ENCODE measurements at regions not wholly inside any gene's neighbourhood (a gene's known extent, or its start where the extent isn't known, plus 50 kb on each side); places are given as distances from the start of the nearest gene placed in this dataset.

DNA sequence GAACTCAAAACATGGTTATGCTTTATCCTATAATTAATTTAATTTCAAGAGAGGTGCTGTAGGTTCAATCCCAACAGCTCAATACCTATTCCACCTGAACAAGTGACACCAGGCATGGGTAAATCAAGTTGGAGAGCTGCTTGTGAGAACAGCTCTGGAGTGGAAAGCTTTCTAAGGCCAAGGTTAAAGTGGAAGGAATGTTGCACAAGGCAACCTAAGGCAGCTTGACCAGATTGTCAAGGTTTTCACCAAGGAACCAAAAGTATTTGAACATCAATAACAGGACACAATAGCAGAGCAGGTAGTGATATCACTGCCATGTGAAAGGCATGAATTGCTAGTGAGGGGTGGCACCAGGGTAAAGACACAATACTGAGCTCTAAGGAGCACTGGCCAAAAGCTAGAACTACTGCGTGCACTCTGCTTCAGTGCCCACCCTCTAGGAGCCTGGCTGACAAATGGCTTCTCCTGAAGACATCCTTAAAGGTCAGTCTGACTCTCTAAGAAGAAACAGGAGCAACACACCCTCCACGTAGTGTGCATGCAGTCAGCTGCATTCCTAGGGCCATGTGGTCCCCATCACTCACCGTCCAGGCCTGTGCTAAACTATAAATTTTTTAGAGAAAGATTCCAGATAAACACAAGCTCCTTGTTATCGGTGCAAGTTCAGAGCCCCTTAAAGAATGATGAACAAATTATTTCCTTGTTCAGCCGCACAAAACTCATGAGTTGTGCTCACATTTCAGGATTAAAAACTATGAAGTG is 677.7 kb upstream of the KLF4 start:
- WGBS, result 73% methylated on average over 5 of the region's 5 CpGs
- peaks cover 0 to 6% (median 0%) of the 10 kb centered on the region in 4 donors for H3K4me1 ChIP-seq
- no peak overlapping the region for H3K4me3 ChIP-seq
- H3K27me3 ChIP-seq, result no peaks in the 10 kb centered on the region
- no peaks in the 10 kb centered on the region for H3K36me3 ChIP-seq
- intact Hi-C loops (cut with DNase I), result no loop called here
- TF ChIP-seq EP300 (IDR thresholded peaks at IDR 0.05), result no peak
- no peak for TF ChIP-seq POLR2A (IDR thresholded peaks at IDR 0.05; ENCODE audit: low read depth)
- TF ChIP-seq, protein P1, sequence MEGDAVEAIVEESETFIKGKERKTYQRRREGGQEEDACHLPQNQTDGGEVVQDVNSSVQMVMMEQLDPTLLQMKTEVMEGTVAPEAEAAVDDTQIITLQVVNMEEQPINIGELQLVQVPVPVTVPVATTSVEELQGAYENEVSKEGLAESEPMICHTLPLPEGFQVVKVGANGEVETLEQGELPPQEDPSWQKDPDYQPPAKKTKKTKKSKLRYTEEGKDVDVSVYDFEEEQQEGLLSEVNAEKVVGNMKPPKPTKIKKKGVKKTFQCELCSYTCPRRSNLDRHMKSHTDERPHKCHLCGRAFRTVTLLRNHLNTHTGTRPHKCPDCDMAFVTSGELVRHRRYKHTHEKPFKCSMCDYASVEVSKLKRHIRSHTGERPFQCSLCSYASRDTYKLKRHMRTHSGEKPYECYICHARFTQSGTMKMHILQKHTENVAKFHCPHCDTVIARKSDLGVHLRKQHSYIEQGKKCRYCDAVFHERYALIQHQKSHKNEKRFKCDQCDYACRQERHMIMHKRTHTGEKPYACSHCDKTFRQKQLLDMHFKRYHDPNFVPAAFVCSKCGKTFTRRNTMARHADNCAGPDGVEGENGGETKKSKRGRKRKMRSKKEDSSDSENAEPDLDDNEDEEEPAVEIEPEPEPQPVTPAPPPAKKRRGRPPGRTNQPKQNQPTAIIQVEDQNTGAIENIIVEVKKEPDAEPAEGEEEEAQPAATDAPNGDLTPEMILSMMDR (IDR thresholded peaks at IDR 0.05), result no peak
- no peak for TF ChIP-seq POLR2AphosphoS5 (IDR thresholded peaks at IDR 0.05)
- no peak overlapping the region for H3K27ac ChIP-seq (replicated peaks in 1 of 4)
- peak; percentile 53 for DNase-seq (ENCODE audit: extremely low spot score)
- H3K9me3 ChIP-seq, result no peaks in the 10 kb centered on the region

DNA sequence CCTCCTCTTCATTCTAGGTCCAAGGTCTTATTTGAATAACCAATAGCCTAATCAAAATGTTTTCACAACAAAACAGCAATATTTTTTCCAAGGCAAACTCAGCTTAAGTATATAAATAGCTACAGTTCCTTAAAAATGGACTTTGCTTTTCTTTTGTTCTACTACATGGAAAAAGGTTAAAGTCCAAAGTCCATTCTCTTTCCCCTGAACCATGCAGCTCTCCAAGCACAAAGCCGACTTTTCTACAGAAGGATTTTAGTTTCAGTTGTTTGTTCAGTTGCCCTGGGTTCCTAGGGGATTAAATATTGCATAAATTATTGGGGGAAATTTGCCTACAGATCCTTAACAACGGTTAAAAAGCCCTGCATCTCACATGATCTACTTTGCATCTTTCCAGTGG is 677.0 kb upstream of the KLF4 start:
- 82% methylated on average over 2 of the region's 2 CpGs for WGBS
- H3K36me3 ChIP-seq, result no peaks in the 10 kb centered on the region
- H3K4me3 ChIP-seq, result no peak overlapping the region
- H3K4me1 ChIP-seq, result peaks cover 0 to 6% (median 0%) of the 10 kb centered on the region in 4 donors
- DNase-seq (ENCODE audit: extremely low spot score), result no peak
- no peaks in the 10 kb centered on the region for H3K9me3 ChIP-seq
- H3K27ac ChIP-seq (replicated peaks in 1 of 4), result no peak overlapping the region
- no peaks in the 10 kb centered on the region for H3K27me3 ChIP-seq
- intact Hi-C loops (cut with DNase I), result no loop called here
- TF ChIP-seq, protein P1 (IDR thresholded peaks at IDR 0.05), result no peak
- no peak for TF ChIP-seq POLR2A (IDR thresholded peaks at IDR 0.05; ENCODE audit: low read depth)
- no peak for TF ChIP-seq EP300 (IDR thresholded peaks at IDR 0.05)
- no peak for TF ChIP-seq POLR2AphosphoS5 (IDR thresholded peaks at IDR 0.05)

DNA sequence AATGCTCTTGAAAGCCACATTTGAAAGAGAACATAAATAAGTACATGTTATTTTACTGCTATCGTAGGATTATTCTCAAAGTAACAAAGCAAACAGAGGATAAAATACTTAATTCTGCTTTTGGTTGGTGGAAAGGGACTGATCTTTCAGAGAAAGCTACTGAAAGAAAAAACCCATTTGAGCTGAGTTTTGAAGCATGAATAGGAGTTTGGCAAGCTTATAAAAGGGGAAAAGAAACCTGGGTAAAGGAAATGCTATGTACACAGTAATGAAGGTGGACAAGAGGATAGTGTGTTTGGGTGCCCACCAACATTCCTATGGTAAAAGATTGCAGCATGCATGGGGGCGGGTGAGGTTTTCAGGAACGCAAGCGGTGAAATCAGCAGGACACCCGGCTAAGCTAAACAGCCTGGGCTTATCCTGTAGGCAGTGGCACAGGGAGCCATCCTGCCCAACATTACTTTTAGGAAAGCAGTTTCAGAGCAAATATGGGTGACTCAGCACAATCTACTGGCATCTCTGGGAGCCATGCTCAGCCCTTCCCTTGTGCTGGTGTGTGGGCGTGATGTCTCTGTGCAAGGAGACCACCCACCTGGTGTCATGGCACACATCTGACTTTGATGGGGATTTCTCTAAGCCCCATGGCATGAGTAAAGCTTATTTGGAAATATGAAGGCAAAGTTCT is 673.9 kb upstream of the KLF4 start:
- Histone ChIP-seq H3K36me3 (no peaks in the 10 kb centered on the region), H3K27me3 (no peaks in the 10 kb centered on the region), H3K27ac (replicated peaks in 1 of 4) (no peak overlapping the region), H3K4me3 (no peak overlapping the region), H3K4me1 (peaks cover 0 to 9% (median 0%) of the 10 kb centered on the region in 4 donors), H3K9me3 (no peaks in the 10 kb centered on the region)
- DNase-seq (ENCODE audit: extremely low spot score), result no peak
- TF ChIP-seq, protein P1 (IDR thresholded peaks at IDR 0.05), result no peak
- TF ChIP-seq POLR2AphosphoS5 (IDR thresholded peaks at IDR 0.05) (no peak), POLR2A (IDR thresholded peaks at IDR 0.05; ENCODE audit: low read depth) (no peak), EP300 (IDR thresholded peaks at IDR 0.05) (no peak)
- 91% methylated on average over 6 of the region's 6 CpGs for WGBS
- intact Hi-C loops (cut with DNase I), result no loop called here

DNA sequence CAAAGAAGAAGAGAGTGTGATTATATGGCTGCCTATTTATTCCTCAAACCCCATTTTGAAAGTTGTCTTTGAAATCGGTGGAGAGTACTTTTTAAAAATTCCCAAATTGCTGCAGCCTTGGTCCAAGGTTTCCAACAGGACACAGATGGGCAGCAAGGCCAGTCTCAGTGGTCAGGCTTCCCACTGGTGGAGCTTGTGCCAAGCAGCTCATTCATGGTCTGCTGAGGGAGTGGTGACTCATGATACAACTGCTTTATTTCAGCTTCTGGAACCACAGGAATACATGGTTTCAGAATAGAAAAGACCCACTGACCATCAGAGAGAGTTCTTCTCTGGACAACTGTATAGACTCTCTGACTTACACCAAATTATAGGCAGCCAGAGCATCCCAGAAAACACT is 673.1 kb upstream of the KLF4 start:
- H3K27ac ChIP-seq (replicated peaks in 1 of 4), result no peak overlapping the region
- H3K4me3 ChIP-seq, result no peak overlapping the region
- TF ChIP-seq EP300 (IDR thresholded peaks at IDR 0.05), result no peak
- TF ChIP-seq POLR2AphosphoS5 (IDR thresholded peaks at IDR 0.05), result no peak
- TF ChIP-seq, protein P1 (IDR thresholded peaks at IDR 0.05), result no peak
- no peak for TF ChIP-seq POLR2A (IDR thresholded peaks at IDR 0.05; ENCODE audit: low read depth)
- no peaks in the 10 kb centered on the region for H3K9me3 ChIP-seq
- DNase-seq (ENCODE audit: extremely low spot score), result no peak
- WGBS, result 72% methylated on average over 1 of the region's 1 CpG
- H3K36me3 ChIP-seq, result no peaks in the 10 kb centered on the region
- H3K4me1 ChIP-seq, result peaks cover 0 to 5% (median 0%) of the 10 kb centered on the region in 4 donors
- H3K27me3 ChIP-seq, result no peaks in the 10 kb centered on the region
- intact Hi-C loops (cut with DNase I), result no loop called here
